HG02884 (cell line): ENCODE measurements at regions not wholly inside any gene's neighbourhood (a gene's known extent, or its start where the extent isn't known, plus 50 kb on each side); places are given as distances from the start of the nearest gene placed in this dataset.
"Not testable (repeated sequence)": the region's sequence is repeated elsewhere in the genome, so short reads cannot be mapped to it uniquely, and the experiment has no call there.

Experiments used
- ATAC-seq: cut with Tn5 transposase; IDR thresholded peaks from one replicate; pipeline ENCODE4 v1.9.1; 2021; ENCODE audit warnings: mild to moderate bottlenecking, moderate library complexity; ENCODE audit not compliant: unreplicated experiment

GRCh38 chr4:52483186-52483890, 175.8 kb downstream of the USP46 start:
- no peak for ATAC-seq

GRCh38 chr4:52507774-52508173, 151.3 kb downstream of the USP46 start:
- no peak for ATAC-seq

GRCh38 chr4:52510939-52511565, 148.0 kb downstream of the USP46 start:
- ATAC-seq, result no peak

- ATAC-seq, result no peak
These were observed 147.3 kb downstream of the USP46 start for GRCh38 chr4:52511825-52512224.

- no peak for ATAC-seq
These were observed 146.8 kb downstream of the USP46 start for GRCh38 chr4:52512291-52512690.

- ATAC-seq, result not testable (repeated sequence)
These were observed 137.0 kb downstream of the USP46 start for GRCh38 chr4:52522093-52522492.

- ATAC-seq, result no peak
These were observed 129.1 kb downstream of the USP46 start for GRCh38 chr4:52529983-52530382.

- no peak for ATAC-seq
These were observed 123.3 kb downstream of the USP46 start for GRCh38 chr4:52535793-52536192.
